H1 (cell line): ENCODE measurements at regions not wholly inside any gene's neighbourhood (a gene's known extent, or its start where the extent isn't known, plus 50 kb on each side); places are given as distances from the start of the nearest gene placed in this dataset.

Experiments used
- CTCF ChIA-PET: fragments of 300-600 bp; sonication (Branson Sonifier 250); formaldehyde crosslinking; loops from one replicate; lab custom pipeline; 2021; ENCODE audit not compliant: partially characterized antibody; lab: Charles Lee
- POLR2A ChIA-PET: fragments of 300-600 bp; sonication (Branson Sonifier 250); formaldehyde crosslinking; loops from one replicate; lab custom pipeline; 2021; ENCODE audit warnings: inconsistent platforms; ENCODE audit not compliant: partially characterized antibody; lab: Charles Lee
- DNase-seq, 2 experiments: peaks; one replicate each; pipeline versions ENCODE4 v3.0.0 to v3.0.0-alpha.2; 2010 to 2022; ENCODE audit warnings: low spot score in 2 of 2, low read depth in 1 of 2, mixed read lengths in 1 of 2
- FAIRE-seq: peaks from 2 replicates; lab custom pipeline; 2011; peaks lifted over from hg19 to GRCh38; lab: Jason Lieb, UNC
- H2AFZ ChIP-seq: 2 replicates; pipeline ENCODE4 v1.8.1; 2012; ENCODE audit warnings: low read length, inconsistent platforms
- H2AK5ac ChIP-seq: 2 replicates; pipeline ENCODE4 v1.6.1; 2013; ENCODE audit warnings: low read depth, low read length
- H2BK120ac ChIP-seq: replicated peaks from 2 replicates; pipeline ENCODE3; 2013; ENCODE audit warnings: low read depth, low read length, inconsistent platforms
- H2BK12ac ChIP-seq: 2 replicates; pipeline ENCODE4 v1.6.1; 2013; ENCODE audit warnings: low read depth, low read length
- H2BK15ac ChIP-seq: 2 replicates; pipeline ENCODE4 v1.6.1; 2013; ENCODE audit warnings: low read length
- H2BK20ac ChIP-seq: 2 replicates; pipeline ENCODE4 v1.6.1; 2013; ENCODE audit warnings: low read length
- H2BK5ac ChIP-seq: 2 replicates; pipeline ENCODE4 v1.6.1; 2013; ENCODE audit warnings: low read depth, low read length
- H3K14ac ChIP-seq: 2 replicates; pipeline ENCODE4 v1.6.1; 2013; ENCODE audit warnings: inconsistent platforms; ENCODE audit not compliant: insufficient read length
- H3K18ac ChIP-seq: 2 replicates; pipeline ENCODE4 v1.6.1; 2013; ENCODE audit warnings: low read length; ENCODE audit errors: extremely low read depth
- H3K23ac ChIP-seq: 2 replicates; pipeline ENCODE4 v1.6.1; 2013; ENCODE audit warnings: inconsistent platforms; ENCODE audit not compliant: insufficient read length
- H3K23me2 ChIP-seq: 2 replicates; pipeline ENCODE4 v1.6.1; 2013; ENCODE audit warnings: low read depth, low read length
- H3K27ac ChIP-seq: 2 replicates; pipeline ENCODE4 v1.6.1; 2011; ENCODE audit warnings: low read depth, low read length, inconsistent platforms
- H3K27me3 ChIP-seq, 4 experiments: replicated peaks in 1 of 4; 1 replicate in 1 of 4; 2 replicates in 3 of 4; pipeline versions ENCODE4 v1.6.1 to v1.8.1; 2011 to 2013; ENCODE audit warnings: low read length in 3 of 4, mild to moderate bottlenecking in 3 of 4, inconsistent platforms in 2 of 4, mixed read lengths in 2 of 4, moderate library complexity in 1 of 4; ENCODE audit not compliant: control insufficient read depth in 3 of 4, insufficient read depth in 3 of 4; ENCODE audit errors: extremely low read depth in 1 of 4
- H3K36me3 ChIP-seq, 4 experiments: 2 replicates each; pipeline versions ENCODE4 v1.6.1 to v1.8.1; 2011 to 2013; ENCODE audit warnings: mild to moderate bottlenecking in 4 of 4, low read length in 3 of 4, moderate library complexity in 2 of 4, control low read depth in 1 of 4, inconsistent platforms in 1 of 4; ENCODE audit not compliant: insufficient read depth in 4 of 4, control insufficient read depth in 2 of 4
- H3K4ac ChIP-seq: replicated peaks from 2 replicates; pipeline ENCODE3; 2013; ENCODE audit warnings: low read length, low read depth, mixed read lengths, inconsistent platforms; ENCODE audit not compliant: insufficient read length
- H3K4me1 ChIP-seq, 4 experiments: replicated peaks in 1 of 4; 1 replicate in 1 of 4; 2 replicates in 3 of 4; pipeline versions ENCODE4 v1.6.1 to v1.8.1; 2011 to 2013; ENCODE audit warnings: low read length in 3 of 4, inconsistent platforms in 2 of 4, mixed read lengths in 1 of 4; ENCODE audit not compliant: insufficient read depth in 4 of 4, control insufficient read depth in 3 of 4
- H3K4me2 ChIP-seq, 2 experiments: 2 replicates each; pipeline versions ENCODE4 v1.6.1 to v1.8.1; 2011 to 2013; ENCODE audit warnings: low read depth in 2 of 2, low read length in 2 of 2, control low read depth in 1 of 2, inconsistent platforms in 1 of 2, mild to moderate bottlenecking in 1 of 2; ENCODE audit not compliant: insufficient read depth in 1 of 2
- H3K4me3 ChIP-seq, 4 experiments: fragments of 200-600, 300-600 bp in 1 of 4; sonication (generic), shearing (Covaris generic), sonication (Bioruptor Twin) in 1 of 4; 2 replicates each; pipeline versions ENCODE4 v1.5.1 to v1.8.1; 2011 to 2016; ENCODE audit warnings: low read length in 4 of 4, low read depth in 3 of 4, control low read depth in 2 of 4, inconsistent platforms in 2 of 4, mild to moderate bottlenecking in 2 of 4, mixed read lengths in 1 of 4, moderate library complexity in 1 of 4; ENCODE audit not compliant: insufficient read depth in 2 of 4; ENCODE audit errors: extremely low read depth in 1 of 4
- H3K56ac ChIP-seq: replicated peaks from 2 replicates; pipeline ENCODE3; 2013; ENCODE audit warnings: low read depth, mild to moderate bottlenecking, mixed read lengths, low read length, inconsistent platforms; ENCODE audit not compliant: insufficient read length
- H3K79me1 ChIP-seq: 2 replicates; pipeline ENCODE4 v1.6.1; 2013; ENCODE audit warnings: low read depth, low read length, control low read depth
- H3K79me2 ChIP-seq, 2 experiments: 2 replicates each; pipeline versions ENCODE4 v1.6.1 to v1.8.1; 2012 to 2013; ENCODE audit warnings: low read length in 2 of 2, mild to moderate bottlenecking in 2 of 2, inconsistent platforms in 1 of 2; ENCODE audit not compliant: insufficient read depth in 2 of 2, control insufficient read depth in 1 of 2
- H3K9ac ChIP-seq, 4 experiments: replicated peaks in 1 of 4; 1 replicate in 1 of 4; 2 replicates in 3 of 4; pipeline versions ENCODE4 v1.6.1 to v1.8.1; 2011 to 2013; ENCODE audit warnings: low read depth in 3 of 4, low read length in 3 of 4, control low read depth in 2 of 4, mild to moderate bottlenecking in 2 of 4, moderate library complexity in 2 of 4, inconsistent platforms in 1 of 4; ENCODE audit errors: extremely low read depth in 1 of 4
- H3K9me3 ChIP-seq, 2 experiments: 2 replicates each; pipeline versions ENCODE4 v1.6.1 to v1.8.1; 2012 to 2013; ENCODE audit warnings: mild to moderate bottlenecking in 2 of 2, moderate library complexity in 2 of 2, control low read depth in 1 of 2, inconsistent platforms in 1 of 2, low read depth in 1 of 2, low read length in 1 of 2, mixed read lengths in 1 of 2; ENCODE audit not compliant: insufficient read depth in 2 of 2
- H4K20me1 ChIP-seq, 2 experiments: replicated peaks in 1 of 2; 2 replicates each; pipeline versions ENCODE3 to v1.8.1; 2011 to 2013; ENCODE audit warnings: inconsistent platforms in 2 of 2, low read length in 2 of 2, mild to moderate bottlenecking in 1 of 2; ENCODE audit not compliant: insufficient read depth in 2 of 2, control insufficient read depth in 1 of 2
- H4K5ac ChIP-seq: 2 replicates; pipeline ENCODE4 v1.6.1; 2013; ENCODE audit warnings: low read length, low read depth, mixed read lengths, inconsistent platforms; ENCODE audit not compliant: insufficient read length
- H4K8ac ChIP-seq: 2 replicates; pipeline ENCODE4 v1.8.0; 2013; ENCODE audit warnings: mild to moderate bottlenecking, moderate library complexity, low read length, inconsistent platforms; ENCODE audit not compliant: insufficient read depth; ENCODE audit errors: extremely low read depth
- H4K91ac ChIP-seq: replicated peaks from 2 replicates; pipeline ENCODE3; 2013; ENCODE audit warnings: low read length, mixed read lengths, inconsistent platforms; ENCODE audit not compliant: insufficient read length
- SP1 ChIP-seq: IDR thresholded peaks from 2 replicates; pipeline ENCODE4 v1.6.1; 2011; ENCODE audit warnings: low read depth, low read length
- SP4 ChIP-seq: IDR thresholded peaks from 2 replicates; pipeline ENCODE4 v1.6.1; 2012; ENCODE audit warnings: low read length, inconsistent platforms
- WGBS, 2 experiments: shearing (Covaris generic) in 1 of 2; methylation state at CpG; one replicate each; pipeline versions ENCODE4 v1.1.6 to v1.1.7; 2013 to 2015; ENCODE audit warnings: low lambda C conversion rate in 2 of 2, mixed read lengths in 2 of 2, inconsistent platforms in 1 of 2, low coverage in 1 of 2, missing lambda C conversion rate in 1 of 2; ENCODE audit not compliant: insufficient replicate concordance in 2 of 2, insufficient coverage in 1 of 2, insufficient read length in 1 of 2; ENCODE audit errors: extremely low coverage in 1 of 2, missing lambda C conversion rate in 1 of 2; 5-methylcytosine and 5-hydroxymethylcytosine counted together

GRCh38 chr10:44818041-44818649 is 93.0 kb upstream of the TMEM72 start:
- H4K8ac ChIP-seq: no peak overlapping the region
- no peak overlapping the region for H3K56ac ChIP-seq
- no peak overlapping the region; the same call in 1 of the 2 replicates for H2AFZ ChIP-seq
- 95% methylated on average over 6 of the region's 6 CpGs; no CpG with 5 or more reads in 1 of the 2 experiments for WGBS, 2 experiments
- DNase-seq (no peak), FAIRE-seq (no peak)
- H3K27ac ChIP-seq: no peak overlapping the region; the same call in 1 of the 2 replicates
- no peak overlapping the region for H3K23ac ChIP-seq
- no peak overlapping the region for H3K9ac ChIP-seq
- no peaks in the 10 kb centered on the region; a peak in 1 of 7 replicates for H3K4me1 ChIP-seq
- no peak overlapping the region for H3K14ac ChIP-seq
- H3K36me3 ChIP-seq: no peaks in the 10 kb centered on the region
- H2BK120ac ChIP-seq: no peak overlapping the region
- POLR2A ChIA-PET: no interaction called here
- no peak overlapping the region for H3K4me3 ChIP-seq
- H3K4ac ChIP-seq: no peak overlapping the region
- no peak overlapping the region for H2BK20ac ChIP-seq
- no peaks in the 10 kb centered on the region for H3K79me2 ChIP-seq
- no peak overlapping the region for H3K4me2 ChIP-seq
- no peak overlapping the region for H2AK5ac ChIP-seq
- H4K5ac ChIP-seq: no peak overlapping the region
- no peak overlapping the region for H2BK15ac ChIP-seq
- H3K9me3 ChIP-seq: peaks cover 0 to under 1% of the 10 kb centered on the region in 2 experiments; a peak in 1 of 4 replicates
- no peak overlapping the region for H4K91ac ChIP-seq
- no peaks in the 10 kb centered on the region for H4K20me1 ChIP-seq
- no peaks in the 10 kb centered on the region for H3K27me3 ChIP-seq
- H3K79me1 ChIP-seq: no peaks in the 10 kb centered on the region
- no peak overlapping the region for H3K18ac ChIP-seq
- no peaks in the 10 kb centered on the region for H3K23me2 ChIP-seq
- no peak overlapping the region for H2BK12ac ChIP-seq
- no peak overlapping the region for H2BK5ac ChIP-seq
- CTCF ChIA-PET: interaction anchor here (1.1 kb wide), 1 partner anchor 8 kb away, joined by 3 read pairs; no protein-coding TSS in a partner anchor
- TF ChIP-seq SP4 (no peak), SP1 (no peak)
